ENCODE measurements at regions not wholly inside any gene's neighbourhood (a gene's known extent, or its start where the extent isn't known, plus 50 kb on each side); places are given as distances from the start of the nearest gene placed in this dataset.

- TF ChIP-seq SP2 (IDR thresholded peaks at IDR 0.05; ENCODE audit: low read length) (no peak), YY1 (IDR thresholded peaks at IDR 0.05; ENCODE audit: low read depth, low read length) (no peak), HDAC6 (IDR thresholded peaks at IDR 0.05; ENCODE audit: low read depth, low read length) (no peak), CTCF (IDR thresholded peaks at IDR 0.05; ENCODE audit: control extremely low read depth in 1 of 3, insufficient read depth in 1 of 3, low read depth in 1 of 3, low read length in 3 of 3) (no peak), MAFK (IDR thresholded peaks at IDR 0.05; ENCODE audit: low read depth, low read length) (no peak)
- 91% methylated on average over 9 of the region's 9 CpGs; no CpG with 5 or more reads in 1 of the 2 experiments for WGBS, 2 experiments (ENCODE audit: extremely low coverage in 1 of 2, insufficient coverage in 1 of 2, insufficient read length in 1 of 2, insufficient replicate concordance in 2 of 2, low coverage in 1 of 2, low lambda C conversion rate in 2 of 2, missing lambda C conversion rate in 1 of 2)
- POLR2A ChIA-PET (ENCODE audit: partially characterized antibody): no interaction called here
Measured at GRCh38 chr2:18396329-18397010, 164.0 kb downstream of the RDH14 start.

More at GRCh38 chr2:18396329-18397010, 164.0 kb downstream of the RDH14 start:
- no peaks in the 10 kb centered on the region for H3K23me2 ChIP-seq (ENCODE audit: low read depth, low read length)
- no peaks in the 10 kb centered on the region for H3K4me1 ChIP-seq (replicated peaks in 1 of 4; ENCODE audit: control insufficient read depth in 3 of 4, insufficient read depth in 4 of 4, low read length in 3 of 4)
- H3K27ac ChIP-seq (ENCODE audit: low read depth, low read length): no peak overlapping the region
- DNase-seq (ENCODE audit: low read depth in 1 of 2, low spot score in 2 of 2) (no peak), FAIRE-seq (no peak)
- no peaks in the 10 kb centered on the region for H3K27me3 ChIP-seq (replicated peaks in 1 of 4; ENCODE audit: control insufficient read depth in 3 of 4, extremely low read depth in 1 of 4, insufficient read depth in 3 of 4, low read length in 3 of 4)
- H2BK15ac ChIP-seq (ENCODE audit: low read length): no peak overlapping the region
- no peak overlapping the region for H3K4me3 ChIP-seq (ENCODE audit: extremely low read depth in 1 of 4, insufficient read depth in 2 of 4, low read depth in 3 of 4, low read length in 4 of 4)
- no peak overlapping the region for H2BK20ac ChIP-seq (ENCODE audit: low read length)
- H3K9ac ChIP-seq (replicated peaks in 1 of 4; ENCODE audit: extremely low read depth in 1 of 4, low read depth in 3 of 4, low read length in 3 of 4): no peak overlapping the region
- H4K8ac ChIP-seq (ENCODE audit: extremely low read depth, insufficient read depth, low read length): no peak overlapping the region
- no peak overlapping the region for H3K4ac ChIP-seq (replicated peaks; ENCODE audit: insufficient read length, low read depth, low read length)
- no peak overlapping the region for H2BK5ac ChIP-seq (ENCODE audit: low read depth, low read length)
- H4K20me1 ChIP-seq (replicated peaks in 1 of 2; ENCODE audit: control insufficient read depth in 1 of 2, insufficient read depth in 2 of 2, low read length in 2 of 2): no peaks in the 10 kb centered on the region
- H3K9me3 ChIP-seq (ENCODE audit: insufficient read depth in 2 of 2, low read depth in 1 of 2, low read length in 1 of 2): no peaks in the 10 kb centered on the region
- H2AFZ ChIP-seq (ENCODE audit: low read length): no peak overlapping the region
- no peaks in the 10 kb centered on the region for H3K79me2 ChIP-seq (ENCODE audit: control insufficient read depth in 1 of 2, insufficient read depth in 2 of 2, low read length in 2 of 2)
- no peak overlapping the region for H3K23ac ChIP-seq (ENCODE audit: insufficient read length)
- H3K56ac ChIP-seq (replicated peaks; ENCODE audit: insufficient read length, low read depth, low read length): no peak overlapping the region
- no peak overlapping the region for H4K5ac ChIP-seq (ENCODE audit: insufficient read length, low read depth, low read length)
- no peak overlapping the region for H2AK5ac ChIP-seq (ENCODE audit: low read depth, low read length)
- H3K4me2 ChIP-seq (ENCODE audit: insufficient read depth in 1 of 2, low read depth in 2 of 2, low read length in 2 of 2): no peak overlapping the region
- H2BK12ac ChIP-seq (ENCODE audit: low read depth, low read length): no peak overlapping the region
- no peaks in the 10 kb centered on the region for H3K79me1 ChIP-seq (ENCODE audit: low read depth, low read length)
- H2BK120ac ChIP-seq (replicated peaks; ENCODE audit: low read depth, low read length): no peak overlapping the region
- no peaks in the 10 kb centered on the region for H3K36me3 ChIP-seq (ENCODE audit: control insufficient read depth in 2 of 4, insufficient read depth in 4 of 4, low read length in 3 of 4)
- CTCF ChIA-PET (ENCODE audit: partially characterized antibody): interaction anchor here (1.8 to 1.9 kb wide), 2 partner anchors 8 to 9 kb away, joined by 5 to 13 read pairs; no protein-coding TSS in a partner anchor
- no peak overlapping the region for H4K91ac ChIP-seq (replicated peaks; ENCODE audit: insufficient read length, low read length)
- H3K14ac ChIP-seq (ENCODE audit: insufficient read length): no peak overlapping the region
- no peak overlapping the region for H3K18ac ChIP-seq (ENCODE audit: extremely low read depth, low read length)
